K562 (cell line): ENCODE measurements at regions not wholly inside any gene's neighbourhood (a gene's known extent, or its start where the extent isn't known, plus 50 kb on each side); places are given as distances from the start of the nearest gene placed in this dataset.

Experiments used
- ATAC-seq: fragments of 200-7000 bp; cut with Tn5 transposase; 3 replicates; pipeline ENCODE4 v1.9.1; 2020; ENCODE audit warnings: moderate library complexity
- BruUV-seq: library from RNA; stranded (reverse); fragments of 400-500 nt; replicated peaks from 2 replicates; lab custom pipeline; 2021; lab: Mats Ljungman, UMichigan
- CTCF ChIA-PET: fragments of 300-600 bp; formaldehyde crosslinking; extraction: SDS; loops from one replicate; lab custom pipeline; 2021; ENCODE audit warnings: low intra/inter-chr PET ratio; lab: Yijun Ruan, JAX
- POLR2A ChIA-PET: fragments of 300-600, 350-650 bp; sonication (Branson Sonifier 250); formaldehyde crosslinking; extraction: SDS; loops from one replicate; lab custom pipeline; 2021; ENCODE audit warnings: antibody characterized with exemption, inconsistent platforms; lab: Yijun Ruan, JAX
- DNase-seq, 4 experiments: peaks; one replicate each; pipeline versions ENCODE4 v3.0.0 to v3.0.0-alpha.2; 2011 to 2018; ENCODE audit warnings: low spot score in 3 of 4, mixed read lengths in 3 of 4; ENCODE audit errors: extremely low read depth in 1 of 4
- FAIRE-seq: peaks from 2 replicates; lab custom pipeline; 2011; peaks lifted over from hg19 to GRCh38; lab: Jason Lieb, UNC
- H2AFZ ChIP-seq: 2 replicates; pipeline ENCODE4 v1.6.0; 2011; ENCODE audit warnings: low read depth, low read length, control low read depth, inconsistent platforms
- H3K27ac ChIP-seq: fragments of 200-600 bp; 3 replicates; pipeline ENCODE4 v1.8.0; 2011; ENCODE audit warnings: low read depth, mild to moderate bottlenecking, control low read depth, inconsistent platforms, low read length, moderate library complexity, mixed read lengths; ENCODE audit errors: extremely low read depth
- H3K27me3 ChIP-seq, 2 experiments: fragments of 300-600 bp in 1 of 2; 2 replicates in 1 of 2; 3 replicates in 1 of 2; pipeline versions ENCODE4 v1.6.0 to v1.8.0; 2011; ENCODE audit warnings: inconsistent platforms in 2 of 2, low read length in 2 of 2, mild to moderate bottlenecking in 1 of 2, mixed read lengths in 1 of 2, moderate library complexity in 1 of 2; ENCODE audit not compliant: control insufficient read depth in 2 of 2, insufficient read depth in 2 of 2
- H3K36me3 ChIP-seq: fragments of 300-600 bp; 3 replicates; pipeline ENCODE4 v1.8.0; 2011; ENCODE audit warnings: mild to moderate bottlenecking, low read length, inconsistent platforms; ENCODE audit not compliant: control insufficient read depth, insufficient read depth
- H3K4me1 ChIP-seq, 2 experiments: fragments of 200-600 bp in 1 of 2; replicated peaks in 1 of 2; 2 replicates in 1 of 2; 3 replicates in 1 of 2; pipeline versions ENCODE4 v1.5.1 to v1.8.0; 2011; ENCODE audit warnings: inconsistent platforms in 2 of 2, low read length in 2 of 2, mild to moderate bottlenecking in 1 of 2, mixed read lengths in 1 of 2, moderate library complexity in 1 of 2; ENCODE audit not compliant: control insufficient read depth in 2 of 2, insufficient read depth in 2 of 2
- H3K4me2 ChIP-seq: 2 replicates; pipeline ENCODE4 v1.6.1; 2011; ENCODE audit warnings: low read length, control low read depth, inconsistent platforms, mixed read lengths; ENCODE audit not compliant: insufficient read depth
- H3K4me3 ChIP-seq: fragments of 200-600 bp; sonication (generic), shearing (Covaris generic); 2 replicates; pipeline ENCODE4 v1.5.1; 2016; ENCODE audit warnings: control low read depth, inconsistent platforms
- H3K79me2 ChIP-seq: fragments of 200-600 bp; 3 replicates; pipeline ENCODE4 v1.8.0; 2011; ENCODE audit warnings: low read length, inconsistent platforms; ENCODE audit not compliant: control insufficient read depth, insufficient read depth
- H3K9ac ChIP-seq, 2 experiments: 2 replicates each; pipeline versions ENCODE4 v1.6.0 to v1.6.1; 2011; ENCODE audit warnings: low read depth in 2 of 2, low read length in 2 of 2, control low read depth in 1 of 2, inconsistent platforms in 1 of 2, mild to moderate bottlenecking in 1 of 2, mixed read lengths in 1 of 2; ENCODE audit not compliant: insufficient read depth in 1 of 2
- H3K9me1 ChIP-seq: one replicate; pipeline ENCODE4 v1.6.0; 2011; ENCODE audit warnings: inconsistent platforms, mild to moderate bottlenecking, low read length, moderate library complexity; ENCODE audit not compliant: control insufficient read depth, insufficient read depth
- H3K9me3 ChIP-seq: replicated peaks from 2 replicates; pipeline ENCODE4 v1.5.1; 2011; ENCODE audit warnings: low read depth, low read length, inconsistent platforms; ENCODE audit not compliant: control insufficient read depth, insufficient read depth
- H4K20me1 ChIP-seq: replicated peaks from 2 replicates; pipeline ENCODE4 v1.6.1; 2011; ENCODE audit warnings: low read length, inconsistent platforms, mixed read lengths; ENCODE audit not compliant: control insufficient read depth, insufficient read depth
- ADNP ChIP-seq: fragments of 200-800 bp; sonication (Bioruptor generic); IDR thresholded peaks from 2 replicates; pipeline ENCODE4 v1.6.1; 2016; ENCODE audit warnings: missing genetic modification characterization, missing compliant biosample characterization
- CREB3 ChIP-seq: fragments of 450-650 bp; conservative IDR thresholded peaks from 2 replicates; pipeline ENCODE4 v1.6.1; 2016; ENCODE audit warnings: missing genetic modification characterization, low read depth, mild to moderate bottlenecking, missing compliant biosample characterization, moderate library complexity
- CREB5 ChIP-seq: fragments of 250-450 bp; sonication (Bioruptor Pico); IDR thresholded peaks from 2 replicates; pipeline ENCODE4 v1.5.0; 2020; ENCODE audit warnings: mild to moderate bottlenecking
- HOMEZ ChIP-seq: fragments of 250-450 bp; sonication (Bioruptor Pico); IDR thresholded peaks from 2 replicates; pipeline ENCODE4 v1.4.0; 2020; ENCODE audit warnings: mild to moderate bottlenecking, moderate library complexity
- MAFG ChIP-seq: fragments of 450-650 bp; conservative IDR thresholded peaks from 2 replicates; pipeline ENCODE4 v1.6.1; 2016; ENCODE audit warnings: missing genetic modification characterization, missing compliant biosample characterization
- MAZ ChIP-seq, 2 experiments: fragments of 450-650 bp in 1 of 2; sonication (generic) in 1 of 2; formaldehyde crosslinking; IDR thresholded peaks in 1 of 2; conservative IDR thresholded peaks in 1 of 2; 2 replicates each; pipeline versions ENCODE4 v1.4.0 to v1.5.0; 2020; ENCODE audit warnings: mild to moderate bottlenecking in 1 of 2, missing genetic modification reagents in 1 of 2
- MLLT1 ChIP-seq, 2 experiments: fragments of 450-650 bp; IDR thresholded peaks; 2 replicates each; pipeline ENCODE4 v1.6.1; 2016
- PCBP2 ChIP-seq: fragments of 200-400 bp; formaldehyde crosslinking; IDR thresholded peaks from 2 replicates; pipeline ENCODE4 v1.6.1; 2018; ENCODE audit warnings: low read length, low read depth, mild to moderate bottlenecking, moderate library complexity; ENCODE audit not compliant: poor library complexity, severe bottlenecking
- PPARD ChIP-seq: fragments of 250-450 bp; sonication (Bioruptor Pico); IDR thresholded peaks from 2 replicates; pipeline ENCODE4 v1.8.0; 2022; ENCODE audit warnings: inconsistent platforms, mild to moderate bottlenecking, moderate library complexity
- RHOXF2B ChIP-seq: fragments of 250-450 bp; sonication (Bioruptor Pico); conservative IDR thresholded peaks from 2 replicates; pipeline ENCODE4 v1.5.1; 2021
- TEAD2 ChIP-seq: fragments of 450-650 bp; IDR thresholded peaks from 2 replicates; pipeline ENCODE4 v1.6.1; 2016; ENCODE audit warnings: missing genetic modification characterization, control low read depth, missing compliant biosample characterization
- TOE1 ChIP-seq, 2 experiments: fragments of 450-650 bp in 1 of 2; sonication (generic) in 1 of 2; formaldehyde crosslinking in 1 of 2; IDR thresholded peaks; 2 replicates each; pipeline versions ENCODE4 v1.7.1 to v1.8.0; 2016 to 2022; ENCODE audit warnings: borderline replicate concordance in 2 of 2, mild to moderate bottlenecking in 2 of 2, antibody characterized with exemption in 1 of 2, inconsistent platforms in 1 of 2, low read depth in 1 of 2, missing genetic modification reagents in 1 of 2, moderate library complexity in 1 of 2
- ZNF740 ChIP-seq, 3 experiments: fragments of 200-800 bp in 1 of 3; sonication (Bioruptor generic) in 1 of 3; sonication (generic) in 1 of 3; formaldehyde crosslinking in 1 of 3; IDR thresholded peaks; 2 replicates each; pipeline versions ENCODE4 v1.6.1 to v1.8.0; 2016 to 2022; ENCODE audit warnings: mild to moderate bottlenecking in 2 of 3, missing compliant biosample characterization in 2 of 3, missing genetic modification characterization in 2 of 3, missing genetic modification reagents in 1 of 3
- in situ Hi-C: fragments of 300-500 bp; cut with MboI; formaldehyde crosslinking; loops from 4 replicates; pipeline ENCODE4 v1.15.0; 2018; ENCODE audit warnings: inconsistent platforms, mixed read lengths
- intact Hi-C: fragments of 100-400 bp; cut with micrococcal nuclease; formaldehyde crosslinking; loops from 2 replicates; pipeline ENCODE4 v1.14.2; 2022

GRCh38 chr7:10239695-10240345, 733.9 kb upstream of the PHF14 start (continued):
- TF ChIP-seq PCBP2 (no peak), ADNP (no peak)
- TF ChIP-seq, all 486 proteins: peak for 5

GRCh38 chr7:10245406-10245805, 728.3 kb upstream of the PHF14 start:
- intact Hi-C loops (no loop called here), in situ Hi-C loops (no loop called here)
- Histone ChIP-seq H3K27ac (no peak overlapping the region), H3K27me3 (no peaks in the 10 kb centered on the region), H3K36me3 (no peaks in the 10 kb centered on the region), H3K79me2 (no peaks in the 10 kb centered on the region), H3K4me3 (no peak overlapping the region), H3K4me2 (no peak overlapping the region), H4K20me1 (no peaks in the 10 kb centered on the region), H3K9me3 (no peaks in the 10 kb centered on the region), H2AFZ (no peak overlapping the region), H3K9ac (no peak overlapping the region), H3K4me1 (no peaks in the 10 kb centered on the region), H3K9me1 (no peaks in the 10 kb centered on the region)
- no peak for FAIRE-seq
- ChIA-PET CTCF (no interaction called here), POLR2A (no interaction called here)
- BruUV-seq: no TSS peak
- no peak for ATAC-seq
- no peak for DNase-seq
- TF ChIP-seq CREB5 (no peak), PPARD (no peak), ZNF740 (CRISPR knock-in tag; IDR thresholded peaks at IDR 0.05) (no peak), ZNF740 (tag; IDR thresholded peaks at IDR 0.05) (no peak), MAZ (CRISPR knock-in tag; conservative IDR thresholded peaks at IDR 0.05 in 1 of 2, IDR thresholded peaks at IDR 0.05 in 1 of 2) (no peak), HOMEZ (no peak), TEAD2 (no peak), TOE1 (IDR thresholded peaks at IDR 0.05; ENCODE audit: borderline replicate concordance) (no peak), TOE1 (CRISPR knock-in tag; IDR thresholded peaks at IDR 0.05; ENCODE audit: borderline replicate concordance, low read depth) (no peak), MAFG (tag) (no peak), MLLT1 (IDR thresholded peaks at IDR 0.05) (no peak), CREB3 (no peak), RHOXF2B (CRISPR knock-in tag) (no peak)
